ENCODE measurements at regions not wholly inside any gene's neighbourhood (a gene's known extent, or its start where the extent isn't known, plus 50 kb on each side); places are given as distances from the start of the nearest gene placed in this dataset.
"Not testable (repeated sequence)": the region's sequence is repeated elsewhere in the genome, so short reads cannot be mapped to it uniquely, and the experiment has no call there.

DNA sequence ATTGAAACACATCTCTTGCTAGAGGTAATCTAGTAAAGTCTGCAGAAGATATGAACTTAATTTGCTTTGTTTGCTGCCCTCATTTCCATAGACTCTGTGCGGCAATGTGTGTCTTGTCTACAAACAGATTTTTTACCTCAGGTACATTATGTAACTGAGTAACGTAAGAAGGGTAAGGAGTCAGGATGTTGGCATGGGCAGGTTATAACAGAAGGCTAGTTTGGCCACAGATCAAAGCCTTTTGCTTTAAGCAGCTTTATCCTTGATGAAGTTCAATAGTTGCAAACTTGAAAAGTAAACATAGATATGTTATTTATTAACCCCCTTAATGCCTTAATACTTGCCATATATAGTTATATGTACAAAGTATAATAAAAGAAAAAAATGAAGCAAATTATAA lies 391.6 kb upstream of the FKBP1C start:
- no peak for DNase-seq (ENCODE audit: low read depth, low spot score)

- DNase-seq (ENCODE audit: low read depth, low spot score), result no peak
These were observed 402.5 kb upstream of the FKBP1C start for GRCh38 chr6:62808565-62809293.

DNA sequence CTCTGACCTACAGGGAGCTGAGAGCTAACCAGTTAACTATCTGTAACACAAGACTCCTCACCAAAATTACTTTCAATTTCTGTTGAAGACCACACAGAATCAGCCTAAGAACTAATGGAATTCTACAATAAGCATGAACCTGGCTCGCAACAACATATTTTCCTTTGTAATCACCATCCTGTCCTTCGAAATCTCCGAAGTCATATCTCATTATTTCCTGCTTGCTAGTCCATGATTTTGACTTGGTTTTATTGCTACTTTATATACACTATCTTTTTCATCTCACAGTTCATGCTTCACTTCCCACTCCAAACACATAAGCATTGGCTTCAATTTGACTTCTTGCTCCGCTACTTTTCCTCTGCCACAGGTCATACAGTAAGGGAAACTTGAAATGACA lies 405.8 kb upstream of the FKBP1C start:
- no peak for DNase-seq (ENCODE audit: low read depth, low spot score)

GRCh38 chr6:62803094-62803493 lies 408.2 kb upstream of the FKBP1C start:
- DNase-seq (ENCODE audit: low read depth, low spot score), result no peak

- no peak for DNase-seq (ENCODE audit: low read depth, low spot score)
These were observed 414.1 kb upstream of the FKBP1C start for GRCh38 chr6:62797190-62797589.

DNA sequence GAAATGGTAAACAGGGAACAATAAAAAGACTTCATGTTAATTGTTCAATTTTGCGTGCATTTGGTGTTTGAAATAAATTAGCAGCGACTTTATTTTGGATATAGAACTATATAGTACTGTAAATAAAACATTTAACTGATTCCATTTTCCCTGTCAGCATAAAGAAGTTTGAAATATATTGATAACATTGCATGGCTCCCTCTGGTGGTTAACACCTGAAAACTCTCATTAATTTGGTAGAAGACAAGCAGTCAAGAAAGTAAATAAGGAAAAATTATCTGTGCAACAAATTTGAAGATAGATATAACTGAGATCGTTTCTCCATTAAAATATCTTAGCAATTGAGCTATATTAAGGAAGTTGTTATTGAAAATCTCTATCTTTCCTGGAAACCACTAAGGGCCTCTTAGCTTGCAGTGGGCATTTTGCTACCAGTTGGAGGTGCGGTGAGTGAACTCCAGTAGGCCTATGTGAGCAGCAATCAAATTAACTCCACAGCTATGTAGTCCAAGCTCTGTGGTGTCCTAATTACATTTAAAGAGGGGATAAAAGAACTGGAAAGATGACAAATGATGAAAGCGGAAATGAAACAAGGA lies 435.7 kb upstream of the FKBP1C start:
- no peak for DNase-seq (ENCODE audit: low read depth, low spot score)

- not testable (repeated sequence) for DNase-seq (ENCODE audit: low read depth, low spot score)
These were observed 445.1 kb upstream of the FKBP1C start for GRCh38 chr6:62766174-62766573.

DNA sequence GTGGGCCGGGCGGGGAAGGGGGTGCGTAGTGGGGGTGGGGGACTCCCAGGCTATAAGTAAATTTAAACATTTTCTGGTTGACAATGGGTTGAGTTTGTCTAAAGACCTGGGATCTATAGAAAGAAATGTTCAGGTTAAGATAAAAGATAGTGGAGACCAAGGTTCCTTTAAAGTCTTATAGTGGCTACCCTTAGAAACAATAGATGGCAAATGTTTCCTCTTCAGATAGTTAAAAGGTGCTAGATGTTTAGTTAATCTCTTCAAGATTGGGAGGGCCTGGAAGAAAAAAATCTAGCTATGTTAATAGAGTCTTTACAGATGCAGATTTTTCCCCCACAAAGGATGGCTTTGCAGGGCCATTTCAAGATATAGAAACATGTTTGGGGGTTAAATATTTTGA lies 446.4 kb upstream of the FKBP1C start:
- DNase-seq (ENCODE audit: low read depth, low spot score), result no peak

GRCh38 chr6:62763125-62763912 lies 447.9 kb upstream of the FKBP1C start:
- DNase-seq (ENCODE audit: low read depth, low spot score), result no peak

DNA sequence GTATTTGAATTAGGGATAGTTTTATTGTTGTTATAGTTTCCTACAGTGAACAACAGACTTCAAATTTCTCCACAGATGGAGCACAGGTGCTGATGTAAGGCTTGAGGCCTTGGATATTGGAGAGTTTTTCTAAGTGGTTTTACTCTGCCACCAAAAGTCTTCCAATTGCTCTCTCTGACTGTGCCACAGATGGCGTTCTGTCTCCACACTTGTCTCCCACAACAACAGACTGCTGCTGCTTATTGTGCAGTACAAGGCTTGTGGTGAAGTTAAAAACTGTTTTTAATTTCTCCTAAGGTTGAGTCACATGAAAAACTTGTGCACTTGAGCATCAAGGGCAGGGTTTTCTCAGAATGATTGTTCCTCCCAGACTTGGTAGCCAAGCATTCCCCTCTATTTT lies 460.9 kb upstream of the KHDRBS2 start:
- no peak for DNase-seq (ENCODE audit: low read depth, low spot score)

- no peak for DNase-seq (ENCODE audit: low read depth, low spot score)
These were observed 460.1 kb upstream of the KHDRBS2 start for GRCh38 chr6:62746161-62746560.

DNA sequence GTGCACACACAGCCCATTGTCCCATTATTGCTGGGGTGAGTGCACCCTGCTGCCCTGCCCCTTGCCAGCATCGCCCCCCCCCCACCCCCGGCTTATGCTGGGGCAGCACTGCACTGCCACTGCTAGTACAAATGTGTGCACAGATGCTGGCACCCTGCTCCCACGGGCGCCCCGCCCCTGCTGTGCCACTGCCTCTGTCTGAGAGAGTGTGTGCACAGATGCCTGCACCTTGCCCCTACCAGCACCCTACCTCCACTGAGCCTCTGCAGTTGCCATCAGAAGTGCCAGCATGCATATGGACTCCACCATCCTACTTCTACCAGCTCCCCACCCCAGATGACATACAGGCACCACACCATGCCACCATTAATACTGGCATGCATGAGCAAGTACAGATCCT lies 454.6 kb upstream of the KHDRBS2 start:
- no peak for DNase-seq (ENCODE audit: low read depth, low spot score)

DNA sequence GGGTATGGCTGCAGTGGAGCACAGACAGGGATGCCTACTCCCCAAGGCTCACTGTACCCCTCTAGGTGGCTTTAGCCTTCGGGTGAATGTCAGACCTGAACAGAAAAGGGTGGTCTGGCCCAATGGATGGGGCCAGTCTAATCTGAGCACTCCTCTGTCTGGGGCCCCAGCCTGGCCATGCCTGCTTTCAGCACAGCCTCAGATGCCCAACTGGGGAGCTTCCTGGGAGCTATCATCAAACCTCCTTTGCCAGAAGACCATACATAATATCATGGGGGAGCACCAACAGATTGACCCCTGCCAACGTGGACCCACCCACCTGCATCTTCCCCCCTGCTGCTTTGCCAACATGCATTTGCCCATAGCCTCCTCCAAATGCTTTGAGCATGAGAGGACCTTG lies 454.1 kb upstream of the KHDRBS2 start:
- DNase-seq (ENCODE audit: low read depth, low spot score), result no peak

DNA sequence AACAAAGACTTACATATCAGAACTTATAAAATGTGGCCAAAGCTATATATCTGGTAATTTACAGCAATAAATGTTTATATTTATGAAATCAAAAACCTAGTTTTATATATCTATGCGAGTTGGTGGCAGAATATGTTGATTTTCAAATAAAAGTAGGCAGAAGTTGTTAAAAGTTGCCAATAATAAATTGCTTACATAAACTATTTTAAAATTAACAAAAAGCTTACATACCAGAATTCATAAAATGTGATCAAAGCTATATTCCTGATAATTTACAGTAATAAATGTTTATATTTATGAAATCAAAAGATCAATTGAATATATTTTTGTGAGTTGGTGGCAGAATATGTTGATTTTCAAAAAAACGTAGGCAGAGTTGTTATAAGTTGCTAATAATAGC lies 451.8 kb upstream of the KHDRBS2 start:
- DNase-seq (ENCODE audit: low read depth, low spot score), result no peak

DNA sequence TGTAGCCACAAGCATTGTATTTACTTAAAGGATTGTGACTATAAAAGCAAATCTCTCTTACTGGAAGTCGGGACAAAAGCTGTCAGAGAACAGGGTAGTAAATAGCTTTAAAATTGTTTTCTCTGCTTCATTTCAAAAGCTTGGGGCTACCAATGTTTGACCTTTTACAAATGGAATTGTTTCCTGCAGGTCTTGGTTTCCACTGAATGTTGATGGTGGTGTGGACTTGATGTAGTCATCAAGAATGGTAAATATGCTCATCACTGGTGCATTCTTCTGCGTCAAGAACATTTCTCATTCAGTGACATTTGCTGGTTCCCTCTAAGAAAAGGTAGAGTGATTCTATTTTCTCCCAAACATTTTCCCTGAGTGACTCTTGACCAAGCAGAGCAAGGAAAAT lies 435.4 kb upstream of the KHDRBS2 start:
- no peak for DNase-seq (ENCODE audit: low read depth, low spot score)

DNA sequence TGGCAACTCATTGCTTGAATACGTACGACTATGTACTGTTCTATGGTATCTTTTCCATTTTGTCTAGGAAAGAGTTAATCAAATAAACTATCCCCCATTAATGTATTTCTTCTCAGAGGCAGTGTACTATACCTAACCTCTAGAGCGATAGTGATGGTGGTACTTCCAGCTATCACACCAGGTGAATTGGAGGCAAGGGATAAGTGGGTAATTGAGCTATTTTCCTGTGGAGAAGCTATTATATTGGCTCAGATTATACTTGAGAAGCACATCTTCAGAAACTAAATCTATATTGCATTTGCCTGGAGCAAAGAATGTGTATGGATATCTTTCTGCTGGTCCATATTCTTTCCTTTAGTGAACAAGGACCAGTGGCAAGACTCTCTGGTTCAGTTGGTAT lies 430.7 kb upstream of the KHDRBS2 start:
- no peak for DNase-seq (ENCODE audit: low read depth, low spot score)

DNA sequence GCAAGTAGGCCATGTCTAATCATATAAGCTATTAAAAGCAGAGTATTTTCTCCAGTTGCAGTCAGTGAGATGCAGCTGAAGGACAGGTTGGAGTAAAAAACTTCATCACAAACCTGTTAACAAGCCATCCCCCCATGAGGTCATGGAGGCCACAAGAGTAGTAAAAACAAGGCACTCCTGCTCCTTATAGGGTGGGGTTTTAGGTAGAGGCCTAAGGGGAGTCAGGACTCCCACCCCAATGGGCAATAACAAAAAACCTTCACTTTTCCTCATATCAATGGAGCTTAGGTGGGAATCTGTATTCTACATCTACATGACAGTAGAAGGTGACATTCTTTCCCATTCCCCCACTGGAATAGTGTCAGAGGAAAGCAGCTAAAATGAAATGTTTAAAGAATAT lies 428.1 kb upstream of the KHDRBS2 start:
- DNase-seq (ENCODE audit: low read depth, low spot score), result no peak

GRCh38 chr6:62711750-62712149 lies 425.7 kb upstream of the KHDRBS2 start:
- no peak for DNase-seq (ENCODE audit: low read depth, low spot score)

DNA sequence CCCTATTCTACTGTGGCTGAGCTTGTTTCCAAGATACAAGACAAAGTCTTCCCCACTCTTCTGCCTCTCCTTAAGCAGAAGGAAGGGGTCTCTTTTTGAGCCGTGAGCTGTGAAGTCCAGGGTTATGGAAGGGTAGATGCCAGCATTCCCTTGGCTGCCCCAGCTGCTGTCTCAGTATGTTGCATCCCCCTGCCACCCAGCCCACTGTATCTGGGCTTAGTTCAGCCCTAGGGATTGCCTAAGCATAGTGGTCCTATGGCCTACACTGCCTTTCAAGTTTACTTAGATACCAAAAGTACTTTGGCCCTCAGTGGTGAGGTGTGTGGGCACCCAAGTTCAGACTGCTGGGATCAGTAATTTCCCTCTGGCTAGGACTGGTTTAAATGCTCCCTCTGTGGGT lies 421.9 kb upstream of the KHDRBS2 start:
- DNase-seq (ENCODE audit: low read depth, low spot score), result no peak

DNA sequence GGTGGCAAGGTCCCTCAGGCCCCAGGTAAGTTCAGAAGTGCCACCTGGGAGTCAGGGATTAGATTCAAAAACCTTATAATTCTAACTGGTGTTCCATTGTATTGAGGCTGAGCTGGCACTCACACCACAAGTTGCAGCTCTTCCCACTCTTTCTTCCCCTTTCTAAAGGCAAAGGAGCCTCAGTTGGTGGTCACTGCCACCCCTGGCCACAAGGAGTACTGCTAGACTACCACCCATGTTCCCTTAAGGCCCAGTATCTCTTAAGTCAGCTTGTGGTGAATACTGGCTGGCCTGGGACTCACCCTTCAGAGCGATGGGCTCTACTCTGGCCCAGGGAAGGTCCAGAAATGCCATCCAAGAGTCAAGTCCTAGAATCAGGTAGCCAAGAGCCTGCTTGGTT lies 421.1 kb upstream of the KHDRBS2 start:
- no peak for DNase-seq (ENCODE audit: low read depth, low spot score)

DNA sequence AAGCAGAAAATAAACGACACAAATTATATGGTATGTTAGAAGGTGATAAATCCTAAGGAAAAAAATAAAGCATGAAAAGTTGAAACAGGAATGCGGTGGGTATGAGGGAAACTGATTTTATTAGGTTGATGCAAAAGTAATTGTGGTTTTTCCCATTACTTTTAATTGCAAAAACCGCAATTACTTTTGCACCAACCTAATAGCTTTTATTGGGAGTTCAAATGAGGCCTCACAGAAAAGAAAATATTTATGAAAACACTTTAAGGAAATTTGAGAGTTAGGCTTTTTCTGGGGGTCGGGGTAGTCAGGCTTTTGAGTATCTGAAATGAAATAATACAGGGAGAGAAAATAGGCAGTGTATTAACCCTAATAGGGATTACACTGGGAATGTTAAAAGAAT lies 397.0 kb upstream of the KHDRBS2 start:
- no peak for DNase-seq (ENCODE audit: low read depth, low spot score)

GRCh38 chr6:62681108-62681507 lies 395.1 kb upstream of the KHDRBS2 start:
- no peak for DNase-seq (ENCODE audit: low read depth, low spot score)

DNA sequence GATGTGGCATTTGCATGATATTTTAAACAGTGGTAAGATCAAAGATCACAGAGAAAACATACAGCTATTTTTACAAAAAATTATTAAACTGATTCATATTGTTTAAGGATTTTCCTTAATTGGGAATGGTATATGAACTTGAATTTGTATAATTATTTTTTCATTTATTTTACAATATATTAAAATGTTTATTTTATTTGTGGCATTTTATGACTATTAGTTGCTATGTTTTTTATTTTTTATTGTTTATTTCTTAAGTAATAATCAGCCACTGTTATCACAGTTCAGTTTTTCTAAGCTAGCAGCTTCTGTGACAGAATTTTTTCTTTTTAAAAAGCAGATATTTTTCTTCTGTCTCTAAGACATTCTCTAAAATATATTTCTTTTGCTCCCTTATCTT lies 387.0 kb upstream of the KHDRBS2 start:
- no peak for DNase-seq (ENCODE audit: low read depth, low spot score)
